ENCODE measurements at regions not wholly inside any gene's neighbourhood (a gene's known extent, or its start where the extent isn't known, plus 50 kb on each side); places are given as distances from the start of the nearest gene placed in this dataset.

DNA sequence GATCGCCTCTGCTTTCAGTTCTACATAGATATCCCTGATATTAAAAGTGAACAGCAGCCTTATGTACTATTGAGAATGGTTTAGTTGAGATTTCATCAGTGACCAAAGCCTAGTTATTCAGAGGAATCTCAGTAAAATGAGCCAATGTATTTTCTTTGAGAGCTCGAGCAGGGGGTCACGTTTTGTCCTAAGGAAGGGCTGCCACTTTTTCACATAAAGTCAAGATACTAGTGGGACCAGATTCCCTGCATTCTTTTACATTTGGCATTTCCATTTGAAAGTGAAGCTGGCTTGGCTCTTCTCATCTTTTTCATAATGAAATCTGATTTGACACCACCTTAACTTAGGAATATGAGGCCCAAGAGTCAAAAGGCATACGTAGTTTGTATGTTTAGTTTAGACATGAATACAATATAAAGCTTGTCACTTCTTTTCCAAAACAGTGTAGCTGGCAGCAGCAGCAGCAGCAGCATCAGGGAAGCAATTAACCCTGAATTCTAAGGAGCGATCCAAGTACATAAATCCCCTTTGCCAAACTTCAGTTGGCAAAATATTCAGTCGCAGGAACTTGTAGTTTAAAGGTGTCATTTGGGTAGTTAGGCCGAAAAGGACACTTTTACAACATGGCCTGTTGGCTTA lies 1752.2 kb upstream of the PCDH20 start:
- Mint-ChIP-seq H3K4me1 (peaks cover 6% of the 10 kb centered on the region), H3K4me3 (no peak overlapping the region), H3K9me3 (no peaks in the 10 kb centered on the region), H3K36me3 (ENCODE audit: low read depth) (no peaks in the 10 kb centered on the region), H3K27ac (no peak overlapping the region), H3K27me3 (ENCODE audit: low read depth, poor library complexity) (peaks cover 3% of the 10 kb centered on the region)
- DNase-seq, result no peak
- TF ChIP-seq, protein P1, sequence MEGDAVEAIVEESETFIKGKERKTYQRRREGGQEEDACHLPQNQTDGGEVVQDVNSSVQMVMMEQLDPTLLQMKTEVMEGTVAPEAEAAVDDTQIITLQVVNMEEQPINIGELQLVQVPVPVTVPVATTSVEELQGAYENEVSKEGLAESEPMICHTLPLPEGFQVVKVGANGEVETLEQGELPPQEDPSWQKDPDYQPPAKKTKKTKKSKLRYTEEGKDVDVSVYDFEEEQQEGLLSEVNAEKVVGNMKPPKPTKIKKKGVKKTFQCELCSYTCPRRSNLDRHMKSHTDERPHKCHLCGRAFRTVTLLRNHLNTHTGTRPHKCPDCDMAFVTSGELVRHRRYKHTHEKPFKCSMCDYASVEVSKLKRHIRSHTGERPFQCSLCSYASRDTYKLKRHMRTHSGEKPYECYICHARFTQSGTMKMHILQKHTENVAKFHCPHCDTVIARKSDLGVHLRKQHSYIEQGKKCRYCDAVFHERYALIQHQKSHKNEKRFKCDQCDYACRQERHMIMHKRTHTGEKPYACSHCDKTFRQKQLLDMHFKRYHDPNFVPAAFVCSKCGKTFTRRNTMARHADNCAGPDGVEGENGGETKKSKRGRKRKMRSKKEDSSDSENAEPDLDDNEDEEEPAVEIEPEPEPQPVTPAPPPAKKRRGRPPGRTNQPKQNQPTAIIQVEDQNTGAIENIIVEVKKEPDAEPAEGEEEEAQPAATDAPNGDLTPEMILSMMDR (IDR thresholded peaks at IDR 0.05), result no peak

GRCh38 chr13:63166345-63166744 lies 1750.7 kb upstream of the PCDH20 start:
- no peak overlapping the region for H3K4me3 Mint-ChIP-seq
- no peaks in the 10 kb centered on the region for H3K36me3 Mint-ChIP-seq (ENCODE audit: low read depth)
- no peak for DNase-seq
- peaks cover 3% of the 10 kb centered on the region for H3K27me3 Mint-ChIP-seq (ENCODE audit: low read depth, poor library complexity)
- peaks cover 6% of the 10 kb centered on the region for H3K4me1 Mint-ChIP-seq
- no peak overlapping the region for H3K27ac Mint-ChIP-seq
- TF ChIP-seq, protein P1 (IDR thresholded peaks at IDR 0.05), result no peak
- H3K9me3 Mint-ChIP-seq, result no peaks in the 10 kb centered on the region

- TF ChIP-seq, protein P1 (IDR thresholded peaks at IDR 0.05), result no peak
- Mint-ChIP-seq H3K27ac (no peak overlapping the region), H3K9me3 (no peaks in the 10 kb centered on the region), H3K36me3 (ENCODE audit: low read depth) (no peaks in the 10 kb centered on the region), H3K4me3 (no peak overlapping the region), H3K4me1 (peaks cover 6% of the 10 kb centered on the region), H3K27me3 (ENCODE audit: low read depth, poor library complexity) (peaks cover 3% of the 10 kb centered on the region)
- no peak for DNase-seq
Observed at GRCh38 chr13:63163903-63164302, 1748.3 kb upstream of the PCDH20 start.

DNA sequence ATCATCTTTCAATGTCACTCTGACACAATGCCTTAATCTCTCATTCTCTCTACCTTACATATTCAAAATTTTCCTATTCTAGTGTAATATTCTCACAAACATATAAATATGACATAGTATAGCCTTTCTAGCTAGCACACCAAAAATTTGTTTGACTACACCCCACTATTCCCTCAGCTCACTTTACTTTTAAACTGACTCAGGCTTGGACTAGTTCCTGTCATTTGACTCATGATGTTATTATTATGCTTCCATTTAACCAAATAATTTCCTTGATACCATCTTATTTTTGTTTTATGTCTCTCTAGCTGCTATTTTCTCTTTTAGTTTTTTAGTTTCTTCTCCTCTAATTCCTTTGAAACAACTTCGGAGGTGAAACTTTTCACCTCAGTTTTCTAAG lies 1745.6 kb upstream of the PCDH20 start:
- Mint-ChIP-seq H3K9me3 (no peaks in the 10 kb centered on the region), H3K36me3 (ENCODE audit: low read depth) (no peaks in the 10 kb centered on the region), H3K27ac (no peak overlapping the region), H3K4me1 (no peaks in the 10 kb centered on the region), H3K4me3 (no peak overlapping the region), H3K27me3 (ENCODE audit: low read depth, poor library complexity) (no peaks in the 10 kb centered on the region)
- no peak for DNase-seq
- TF ChIP-seq, protein P1 (IDR thresholded peaks at IDR 0.05), result no peak

GRCh38 chr13:63156816-63157215 lies 1741.2 kb upstream of the PCDH20 start:
- Mint-ChIP-seq H3K4me3 (no peak overlapping the region), H3K4me1 (no peaks in the 10 kb centered on the region), H3K36me3 (ENCODE audit: low read depth) (no peaks in the 10 kb centered on the region), H3K27me3 (ENCODE audit: low read depth, poor library complexity) (no peaks in the 10 kb centered on the region), H3K27ac (no peak overlapping the region), H3K9me3 (no peaks in the 10 kb centered on the region)
- DNase-seq, result no peak
- TF ChIP-seq, protein P1 (IDR thresholded peaks at IDR 0.05), result no peak

DNA sequence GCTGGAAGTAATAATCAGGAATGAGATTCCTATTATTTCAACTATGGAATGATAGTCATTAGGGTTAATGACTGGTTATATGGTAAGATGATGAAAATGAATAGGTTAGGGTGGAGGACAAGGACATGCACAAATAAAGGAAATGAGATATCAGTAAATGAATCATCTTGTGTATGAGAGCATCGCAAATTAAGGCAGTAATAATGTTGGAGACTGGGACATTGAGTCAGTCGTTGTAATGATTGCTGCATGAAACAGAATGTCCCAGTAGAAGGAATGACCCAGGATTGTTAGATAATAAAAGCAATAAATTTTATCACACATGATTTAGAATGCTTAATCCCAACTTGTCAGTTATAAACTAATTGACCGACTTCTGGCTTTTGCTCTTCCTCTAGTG lies 1733.7 kb upstream of the PCDH20 start:
- H3K27ac Mint-ChIP-seq, result no peak overlapping the region
- no peaks in the 10 kb centered on the region for H3K36me3 Mint-ChIP-seq (ENCODE audit: low read depth)
- no peaks in the 10 kb centered on the region for H3K9me3 Mint-ChIP-seq
- TF ChIP-seq, protein P1 (IDR thresholded peaks at IDR 0.05), result no peak
- no peaks in the 10 kb centered on the region for H3K27me3 Mint-ChIP-seq (ENCODE audit: low read depth, poor library complexity)
- H3K4me3 Mint-ChIP-seq, result no peak overlapping the region
- DNase-seq, result no peak
- no peaks in the 10 kb centered on the region for H3K4me1 Mint-ChIP-seq
